GM21447 (cell line): ENCODE measurements at regions not wholly inside any gene's neighbourhood (a gene's known extent, or its start where the extent isn't known, plus 50 kb on each side); places are given as distances from the start of the nearest gene placed in this dataset.

ENCODE experiments used
- ATAC-seq: cut with Tn5 transposase; IDR thresholded peaks from one replicate; pipeline ENCODE4 v1.9.1; 2021; ENCODE audit not compliant: unreplicated experiment

GRCh38 chr9:86460216-86461002, 106.2 kb upstream of the TUT7 start:
- no peak for ATAC-seq

- no peak for ATAC-seq
These were observed 105.5 kb upstream of the TUT7 start for GRCh38 chr9:86459599-86460155.

- no peak for ATAC-seq
These were observed 105.0 kb upstream of the TUT7 start for GRCh38 chr9:86459191-86459590.

- ATAC-seq = no peak
These were observed 104.1 kb upstream of the TUT7 start for GRCh38 chr9:86458191-86458855.

GRCh38 chr9:86456416-86456815, 102.2 kb upstream of the TUT7 start:
- no peak for ATAC-seq

GRCh38 chr9:86454701-86455615, 100.7 kb upstream of the TUT7 start:
- ATAC-seq = no peak

GRCh38 chr9:86452201-86452828, 98.1 kb upstream of the TUT7 start:
- ATAC-seq = no peak

GRCh38 chr9:86449246-86449645, 95.0 kb upstream of the TUT7 start:
- ATAC-seq = no peak

GRCh38 chr9:86445671-86446070, 91.5 kb upstream of the TUT7 start:
- no peak for ATAC-seq

- ATAC-seq = no peak
These were observed 89.8 kb upstream of the TUT7 start for GRCh38 chr9:86443992-86444391.

- ATAC-seq = no peak
These were observed 80.0 kb upstream of the TUT7 start for GRCh38 chr9:86434039-86434726.

- no peak for ATAC-seq
These were observed 70.2 kb upstream of the TUT7 start for GRCh38 chr9:86424251-86424891.

GRCh38 chr9:86413971-86414880, 60.0 kb upstream of the TUT7 start:
- ATAC-seq = no peak

- ATAC-seq = no peak
These were observed 56.1 kb upstream of the TUT7 start for GRCh38 chr9:86410281-86410680.

GRCh38 chr9:86408121-86408520, 53.9 kb upstream of the TUT7 start:
- ATAC-seq = no peak

GRCh38 chr9:86407022-86407421, 52.8 kb upstream of the TUT7 start:
- ATAC-seq = no peak

GRCh38 chr9:86406366-86406765, 52.2 kb upstream of the TUT7 start:
- ATAC-seq = no peak

- no peak for ATAC-seq
These were observed 51.7 kb upstream of the TUT7 start for GRCh38 chr9:86405926-86406325.

GRCh38 chr9:86405086-86405491, 50.9 kb upstream of the TUT7 start:
- ATAC-seq = no peak
